ENCODE measurements at regions not wholly inside any gene's neighbourhood (a gene's known extent, or its start where the extent isn't known, plus 50 kb on each side); places are given as distances from the start of the nearest gene placed in this dataset.

DNA sequence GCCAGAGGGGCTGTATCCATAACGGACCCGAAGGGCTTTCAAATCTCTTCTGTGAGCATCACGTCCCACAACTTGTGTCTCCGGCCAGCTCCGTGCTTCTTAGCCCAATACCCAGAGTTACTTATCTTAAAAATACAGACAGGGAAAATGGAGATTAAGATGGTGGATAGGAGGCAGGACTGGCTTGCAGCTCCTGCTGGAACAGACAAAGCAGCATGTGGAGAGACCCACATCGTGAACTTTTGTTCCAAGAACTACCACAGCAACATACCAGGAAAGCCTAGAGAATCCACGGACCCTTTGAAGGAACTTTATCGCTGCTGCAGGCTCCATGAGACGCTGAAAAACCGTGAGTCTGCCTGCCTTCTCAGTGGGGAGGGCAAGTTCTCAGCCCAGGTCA, 113.7 kb downstream of the RNASET2 start:
- no peak for DNase-seq (ENCODE audit: low spot score)

DNA sequence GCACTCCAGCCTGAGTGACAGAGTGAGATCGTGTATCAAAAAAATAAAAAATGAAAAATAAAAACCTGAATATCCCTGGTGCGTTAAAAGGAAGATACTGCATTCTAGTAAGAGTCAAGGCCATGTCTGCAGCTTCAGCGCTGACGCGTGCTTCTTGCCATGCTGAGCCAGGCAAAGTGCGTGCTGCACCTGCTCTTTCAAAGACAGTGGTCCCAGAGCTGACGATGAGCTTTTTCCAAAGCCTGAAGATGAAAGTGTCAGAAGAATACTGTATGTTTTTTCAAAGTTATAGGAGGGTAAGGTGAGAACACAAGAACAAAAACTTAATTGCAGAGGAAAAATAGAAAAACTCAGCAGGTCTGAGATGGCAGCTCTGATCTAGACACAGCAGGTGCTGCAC, 115.1 kb downstream of the RNASET2 start:
- DNase-seq (ENCODE audit: low spot score) = no peak

DNA sequence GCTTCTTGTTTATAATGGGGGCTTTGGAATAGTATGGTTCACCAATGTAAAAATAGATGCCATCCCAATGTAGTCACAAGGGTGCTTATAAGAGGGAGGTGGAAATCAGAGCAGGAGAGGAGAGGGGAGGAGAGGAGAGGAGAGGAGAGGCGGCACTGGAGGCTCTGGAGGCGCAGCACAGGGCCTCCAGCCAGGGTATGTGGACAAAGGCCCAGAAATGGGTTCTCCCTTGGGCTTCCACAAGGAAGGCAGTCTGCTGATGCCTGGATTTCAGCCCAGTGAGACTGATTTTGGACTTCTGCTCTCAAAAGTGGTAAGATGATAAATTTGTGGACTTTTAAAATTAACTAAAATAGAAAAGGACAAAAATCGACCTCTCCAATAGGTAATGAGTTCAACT, 116.8 kb downstream of the RNASET2 start:
- no peak for DNase-seq (ENCODE audit: low spot score)

DNA sequence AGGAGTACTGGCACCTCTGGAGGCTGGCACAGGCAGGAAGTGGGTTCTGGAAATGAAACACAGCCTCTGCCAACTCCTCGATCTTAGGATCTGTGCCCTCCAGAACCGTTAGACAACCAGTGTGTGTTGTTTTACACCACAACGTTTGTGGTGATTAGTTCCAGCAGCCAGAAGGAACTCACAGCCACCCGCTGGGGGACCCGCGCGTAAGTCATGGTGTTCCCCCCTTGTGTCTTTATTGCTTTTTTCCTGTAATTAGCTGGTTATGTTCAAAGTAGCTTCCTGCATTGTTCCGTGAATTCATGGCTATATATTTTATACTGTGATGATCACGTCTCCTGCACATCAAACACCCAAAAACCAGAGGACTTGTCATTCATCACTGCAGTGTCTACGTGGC, 117.4 kb downstream of the RNASET2 start:
- DNase-seq (ENCODE audit: low spot score) = no peak

DNA sequence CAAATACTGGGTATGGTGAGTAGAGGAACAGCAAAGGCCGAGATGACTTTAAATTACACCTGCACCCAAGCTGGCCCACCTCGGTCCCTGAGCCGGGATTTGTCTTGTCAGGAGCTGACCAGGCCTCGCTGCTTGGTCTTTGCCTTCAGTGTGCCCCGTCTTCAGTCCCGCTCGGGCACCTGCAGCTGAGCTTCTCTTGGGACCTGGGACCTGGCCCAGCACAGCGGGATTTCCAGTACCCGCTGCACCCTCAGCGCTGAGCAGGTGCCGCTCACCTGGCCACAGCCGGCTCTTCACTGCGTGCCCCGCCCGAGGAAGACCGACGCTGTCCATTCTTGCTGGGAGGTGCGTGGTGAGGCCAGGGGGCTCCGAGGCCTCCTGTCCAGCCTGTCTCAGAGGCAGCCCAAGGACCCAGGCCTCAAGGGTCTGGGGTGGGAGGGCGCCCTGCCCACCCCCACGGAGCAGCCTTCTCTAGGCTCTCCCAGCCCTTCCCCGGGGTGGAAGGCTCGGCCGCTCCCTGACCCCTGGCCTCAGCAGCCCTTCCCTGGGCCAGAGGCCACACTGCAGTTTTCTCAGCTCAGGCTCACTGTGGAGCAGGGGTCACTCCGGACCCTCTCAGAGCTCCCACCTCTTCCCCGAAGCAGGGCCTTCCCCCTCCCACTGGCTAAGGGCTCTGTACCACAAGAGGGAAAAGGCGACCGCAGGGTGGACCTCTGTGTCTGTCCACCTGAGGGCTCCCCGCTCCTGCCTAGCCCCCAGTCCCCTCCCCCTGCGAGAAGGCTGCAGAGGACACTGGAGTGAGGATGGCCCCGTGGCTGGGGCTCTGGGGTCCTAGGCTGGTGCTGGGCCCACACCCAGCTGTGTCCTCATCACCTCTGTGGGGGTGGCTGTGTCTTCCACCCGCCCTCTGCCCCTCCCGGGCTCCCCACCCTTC, 119.3 kb downstream of the RNASET2 start:
- DNase-seq (ENCODE audit: low spot score) = no peak

DNA sequence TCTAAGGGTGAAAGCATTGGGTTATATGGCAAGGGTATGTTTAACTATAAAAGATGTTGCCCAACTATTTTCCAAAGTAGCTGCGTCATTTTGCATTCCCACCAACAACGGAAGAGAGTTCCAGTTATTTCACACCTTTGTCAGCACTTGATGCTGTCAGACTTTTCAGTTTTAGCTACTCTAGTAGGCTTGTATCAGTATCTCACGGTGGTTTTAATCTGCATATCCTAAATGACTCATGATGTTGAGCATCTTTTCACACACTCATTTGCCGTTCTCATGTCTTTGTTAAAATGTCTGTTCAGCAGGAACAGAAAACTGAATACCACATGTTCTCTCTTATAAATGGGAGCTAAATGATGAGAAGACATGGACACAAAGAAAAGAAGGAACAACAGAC, 122.3 kb downstream of the RNASET2 start:
- DNase-seq (ENCODE audit: low spot score) = no peak

DNA sequence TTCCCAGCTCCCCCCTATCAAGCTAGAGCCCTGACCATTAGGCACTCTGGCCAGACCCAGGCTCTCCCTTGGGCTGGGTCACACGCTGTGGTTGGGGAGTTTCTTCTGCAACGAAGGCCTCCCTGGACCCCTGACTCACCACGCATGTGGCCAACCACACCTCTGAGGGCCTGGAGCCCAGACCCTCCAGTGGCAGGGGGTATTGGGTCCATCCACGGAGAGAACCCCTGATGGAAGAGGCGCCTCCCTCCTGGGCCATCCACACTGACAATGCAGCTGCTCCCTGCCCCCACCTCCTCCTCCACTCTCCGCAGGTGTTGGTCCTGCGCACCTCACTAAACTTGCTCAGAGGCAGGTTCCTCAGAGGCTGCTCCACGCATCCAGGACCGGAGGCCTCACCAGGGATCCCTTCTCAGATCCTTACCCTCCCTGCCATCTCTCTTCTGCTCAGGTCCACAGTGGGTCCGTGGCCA, 125.4 kb downstream of the RNASET2 start:
- no peak for DNase-seq (ENCODE audit: low spot score)

DNA sequence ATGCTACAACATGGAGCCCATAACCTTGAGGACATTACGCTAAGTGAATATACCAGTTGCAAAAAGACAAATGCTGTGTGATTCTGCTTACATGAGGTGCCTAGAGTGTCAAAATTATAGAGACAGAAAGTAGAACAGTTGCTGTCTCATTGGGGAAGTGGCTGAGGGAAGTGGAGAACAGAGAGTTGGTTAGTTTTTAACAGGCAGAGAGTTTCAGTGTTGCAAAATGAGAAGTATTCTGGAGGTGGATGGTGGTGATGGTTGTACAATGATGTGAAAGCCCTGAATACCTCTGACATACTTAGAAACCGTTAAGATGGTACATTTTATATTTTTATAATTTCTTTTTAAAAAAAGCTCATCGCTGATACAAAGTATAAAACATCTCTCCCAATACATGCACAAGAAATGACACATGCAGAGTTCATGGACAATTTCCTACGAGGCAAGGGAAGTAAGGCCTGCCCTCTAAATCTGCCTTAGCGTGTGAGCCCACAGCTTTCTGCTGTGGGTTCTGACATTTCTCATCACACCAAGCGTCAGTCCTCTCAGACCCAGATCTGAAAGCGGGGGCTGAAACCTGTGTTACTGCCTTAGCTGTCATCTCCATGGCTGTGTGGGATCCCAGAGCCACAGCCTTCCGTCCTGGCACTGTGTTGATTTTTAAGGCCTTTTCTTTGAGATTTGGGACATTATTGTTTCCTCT, 126.0 kb downstream of the RNASET2 start:
- DNase-seq (ENCODE audit: low spot score) = no peak

DNA sequence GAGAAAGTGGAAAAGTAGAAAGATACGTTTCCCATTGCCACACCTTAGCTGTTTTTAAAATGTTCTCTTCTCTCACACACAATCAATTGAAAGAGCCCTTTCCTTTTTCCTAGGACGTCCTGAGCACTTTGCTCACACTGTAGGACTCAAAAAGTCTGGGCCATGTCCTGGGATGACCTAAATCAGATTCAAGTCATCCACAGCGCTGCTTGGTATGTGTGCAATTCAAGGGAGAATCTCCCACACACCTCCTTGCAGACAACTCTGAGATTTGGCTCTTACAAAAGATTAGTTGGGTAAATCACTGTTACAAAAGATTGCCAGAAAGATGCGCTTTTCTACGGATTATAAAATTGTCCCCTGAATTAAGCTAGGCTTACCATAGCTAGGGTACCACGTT, 130.1 kb downstream of the RNASET2 start:
- DNase-seq (ENCODE audit: low spot score) = no peak

DNA sequence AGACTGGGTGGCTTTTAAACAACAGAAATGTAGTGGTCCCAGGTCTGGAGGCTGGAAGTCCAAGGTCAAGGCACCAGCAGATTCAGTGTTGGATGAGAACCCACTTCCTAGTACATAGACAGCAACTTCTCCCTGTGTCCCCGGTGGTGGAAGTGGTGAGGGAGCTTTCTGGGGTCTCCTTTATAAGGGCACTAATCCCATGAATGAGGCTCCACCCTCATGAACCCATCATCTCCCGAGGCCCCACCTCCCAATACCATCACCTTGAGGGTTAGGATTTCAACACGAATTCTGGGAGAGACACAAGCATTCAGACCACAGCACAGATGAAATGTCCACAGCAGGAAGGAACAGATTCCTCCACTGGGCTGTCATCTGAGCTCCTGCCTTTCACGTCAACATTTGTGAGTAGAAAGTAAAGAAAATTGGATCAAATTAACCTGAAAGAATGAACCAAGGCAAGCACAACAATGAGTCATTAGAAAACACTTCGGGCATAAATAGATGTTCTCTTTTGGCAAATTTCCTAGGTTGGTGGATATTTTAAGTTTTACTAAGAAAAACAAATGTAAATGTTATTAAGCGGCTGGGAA, 130.7 kb downstream of the RNASET2 start:
- DNase-seq (ENCODE audit: low spot score) = no peak

DNA sequence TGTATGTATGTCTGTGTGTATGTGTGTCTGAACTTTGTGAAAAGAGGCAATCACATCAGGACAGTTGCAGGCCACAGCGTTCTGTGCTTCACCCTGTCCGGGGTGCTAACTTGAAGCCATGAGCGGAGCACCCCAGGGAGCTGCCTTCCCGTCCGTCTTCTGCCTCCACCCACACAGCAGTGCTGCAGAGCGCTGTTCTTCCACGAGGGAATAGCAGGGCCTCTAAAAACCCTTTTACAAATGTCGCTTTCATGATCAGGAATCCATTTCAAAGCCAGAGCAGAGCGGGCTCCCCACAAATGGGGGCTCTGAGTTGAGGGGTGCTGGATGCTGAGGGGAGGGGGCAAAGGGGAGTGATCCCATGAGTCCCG, 131.5 kb downstream of the RNASET2 start:
- DNase-seq (ENCODE audit: low spot score) = no peak

DNA sequence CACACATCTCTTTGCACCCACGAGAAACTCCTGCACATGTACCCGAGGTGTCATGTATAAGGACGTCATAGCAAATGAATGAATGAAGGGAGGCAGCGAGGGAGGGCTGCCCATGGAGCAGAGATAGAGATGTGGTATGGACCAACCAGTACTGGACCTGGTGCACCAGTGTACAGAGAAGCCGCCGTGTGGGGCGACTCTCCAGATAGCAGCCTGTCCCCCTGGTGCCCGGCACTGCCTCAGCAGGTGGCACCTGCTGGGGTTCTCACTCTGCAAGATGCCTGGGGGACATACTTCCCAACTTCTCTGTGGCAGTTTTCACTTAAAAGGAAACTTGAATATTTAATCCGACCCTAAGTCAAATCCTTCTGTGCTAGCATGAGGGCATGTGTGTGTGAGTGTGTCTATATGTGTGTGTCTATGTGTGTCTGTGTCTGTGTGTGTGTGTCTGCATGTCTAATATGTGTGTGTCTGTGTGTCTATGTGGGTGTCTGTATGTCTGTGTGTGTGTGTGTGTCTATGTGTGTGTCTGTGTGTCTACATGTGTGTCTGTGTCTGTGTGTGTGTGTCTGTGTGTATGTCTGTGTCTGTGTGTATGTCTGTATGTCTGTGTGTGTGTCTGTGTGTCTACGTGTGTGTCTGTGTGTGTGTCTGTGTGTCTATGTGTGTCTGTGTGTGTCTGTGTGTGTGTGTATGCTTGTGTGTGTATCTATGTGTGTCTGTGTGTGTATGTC, 132.0 kb downstream of the RNASET2 start:
- DNase-seq (ENCODE audit: low spot score) = no peak

DNA sequence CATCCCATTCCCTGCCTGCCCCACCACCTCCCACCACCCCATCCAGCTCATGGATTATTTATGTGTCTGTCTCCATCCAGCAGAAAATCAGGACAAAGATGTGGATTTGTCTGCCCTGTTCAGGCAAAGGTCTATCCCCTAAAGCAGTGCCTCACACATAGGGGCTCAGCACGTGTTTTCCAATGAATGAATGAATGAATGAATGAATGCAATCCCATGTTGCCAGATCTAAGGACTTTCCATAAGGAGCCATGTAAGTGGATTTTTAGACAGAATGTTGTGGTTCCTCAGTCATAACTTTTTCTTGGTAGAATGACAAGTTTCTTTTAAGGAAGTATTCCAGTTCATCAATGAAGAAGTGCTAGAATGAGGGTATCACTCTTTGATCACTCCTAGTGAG, 133.7 kb downstream of the RNASET2 start:
- no peak for DNase-seq (ENCODE audit: low spot score)

DNA sequence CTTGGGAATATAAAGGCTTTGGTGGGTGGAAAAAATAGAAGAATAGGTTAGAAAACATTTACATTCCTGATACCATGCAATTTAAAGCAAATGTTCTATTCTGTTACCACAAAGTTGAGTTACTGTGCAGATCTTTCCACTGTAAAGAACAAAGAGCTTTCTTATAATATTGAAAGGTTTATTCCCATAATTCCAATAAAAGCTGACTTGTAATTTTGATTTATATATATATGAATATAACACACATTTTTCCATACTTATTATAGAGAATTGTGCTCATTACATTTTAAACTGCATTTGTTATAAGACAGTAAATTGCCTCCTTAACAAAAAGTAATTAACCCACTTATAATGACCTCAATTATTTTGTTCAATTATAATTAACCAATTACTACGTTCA, 135.9 kb downstream of the RNASET2 start:
- no peak for DNase-seq (ENCODE audit: low spot score)

DNA sequence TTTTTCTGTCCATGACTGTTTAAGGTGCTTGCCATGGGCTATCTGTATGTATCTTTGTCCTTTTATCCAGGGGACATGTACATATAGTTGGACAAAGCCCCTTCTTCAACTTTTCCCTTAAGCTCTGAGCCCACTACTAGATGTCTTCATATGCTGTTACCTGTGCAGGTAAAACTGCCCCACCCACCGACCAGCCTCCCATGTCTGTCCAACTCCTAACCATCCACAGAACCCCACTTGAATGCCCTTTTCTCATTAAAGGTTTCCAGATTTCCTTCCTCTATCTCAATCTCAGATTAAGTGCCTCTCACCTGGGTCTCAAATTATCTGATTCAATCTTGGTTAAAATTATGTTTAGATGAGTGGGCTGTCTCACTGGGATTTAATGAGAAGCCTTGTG, 136.3 kb downstream of the RNASET2 start:
- DNase-seq (ENCODE audit: low spot score) = no peak

DNA sequence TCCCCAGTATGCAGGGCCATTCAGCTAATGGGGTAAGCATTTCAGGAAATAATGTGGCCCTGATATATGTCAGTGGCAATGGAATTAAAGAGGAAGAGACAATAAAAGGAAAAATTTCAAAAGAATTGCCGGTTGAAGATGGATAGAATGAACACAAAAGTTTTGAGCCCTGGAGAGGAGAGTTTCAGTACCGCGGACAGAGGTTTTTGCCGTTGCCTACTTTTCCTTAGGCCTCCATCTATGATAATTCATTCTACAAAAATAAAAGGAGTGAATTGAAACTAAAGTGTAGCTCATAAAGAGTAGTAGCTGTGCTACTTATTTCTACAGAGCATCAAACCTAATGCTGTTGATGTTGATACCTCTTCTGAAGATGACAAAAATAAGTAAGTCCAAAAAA, 140.7 kb downstream of the RNASET2 start:
- no peak for DNase-seq (ENCODE audit: low spot score)

DNA sequence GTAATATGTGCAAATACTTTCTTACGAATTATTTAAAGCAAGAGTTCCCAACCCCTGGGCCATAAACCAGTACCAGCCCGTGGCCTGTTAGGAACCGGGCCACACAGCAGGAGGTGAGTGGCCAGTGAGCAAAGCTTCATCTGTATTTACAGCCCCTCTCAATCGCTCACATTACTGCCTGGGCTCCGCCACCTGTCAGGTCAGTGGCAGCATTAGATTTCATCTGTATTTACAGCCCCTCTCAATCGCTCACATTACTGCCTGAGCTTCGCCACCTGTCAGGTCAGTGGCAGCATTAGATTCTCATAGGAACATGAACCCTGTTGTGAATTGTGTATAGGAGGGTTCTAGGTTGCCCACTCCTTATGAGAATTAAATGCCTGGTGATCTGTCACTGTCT, 142.0 kb downstream of the RNASET2 start:
- no peak for DNase-seq (ENCODE audit: low spot score)

DNA sequence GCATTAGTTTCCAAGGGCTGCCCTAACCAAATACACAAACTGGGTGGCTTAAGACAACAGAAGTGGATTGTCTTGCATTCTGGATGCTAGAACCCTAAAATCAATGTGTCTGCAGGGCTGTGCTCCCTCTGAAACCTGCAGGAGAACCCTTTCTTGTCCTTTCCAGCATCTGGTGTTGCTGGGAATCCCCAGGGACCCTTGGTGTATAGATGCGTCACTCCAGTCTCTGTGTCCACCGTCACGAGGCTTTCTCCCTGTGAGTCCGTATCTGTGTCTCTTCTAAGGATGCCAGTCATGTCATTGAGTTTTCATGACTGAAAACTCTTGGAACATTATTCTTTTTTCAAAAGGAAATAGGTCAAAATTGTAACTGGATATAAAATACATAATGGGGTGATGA, 142.9 kb downstream of the RNASET2 start:
- DNase-seq (ENCODE audit: low spot score) = no peak

DNA sequence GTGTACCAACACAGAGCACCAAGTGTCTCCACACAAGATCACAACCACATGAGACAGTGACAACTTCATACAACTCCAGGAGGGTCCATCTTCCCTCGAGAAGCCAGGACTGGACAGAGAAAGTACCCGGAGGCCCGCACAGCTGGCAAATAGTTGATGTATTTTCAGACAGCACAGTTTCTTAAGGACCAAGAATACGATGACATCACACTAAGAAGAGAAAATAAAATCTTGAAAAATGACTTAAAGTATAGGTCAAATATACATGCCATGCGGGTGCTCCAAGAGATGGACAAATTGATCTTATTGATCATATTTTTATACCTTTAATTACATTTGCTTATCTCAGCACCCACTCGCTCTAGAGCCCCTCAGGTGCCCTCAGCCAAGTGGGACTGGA, 145.5 kb downstream of the RNASET2 start:
- DNase-seq (ENCODE audit: low spot score) = no peak

DNA sequence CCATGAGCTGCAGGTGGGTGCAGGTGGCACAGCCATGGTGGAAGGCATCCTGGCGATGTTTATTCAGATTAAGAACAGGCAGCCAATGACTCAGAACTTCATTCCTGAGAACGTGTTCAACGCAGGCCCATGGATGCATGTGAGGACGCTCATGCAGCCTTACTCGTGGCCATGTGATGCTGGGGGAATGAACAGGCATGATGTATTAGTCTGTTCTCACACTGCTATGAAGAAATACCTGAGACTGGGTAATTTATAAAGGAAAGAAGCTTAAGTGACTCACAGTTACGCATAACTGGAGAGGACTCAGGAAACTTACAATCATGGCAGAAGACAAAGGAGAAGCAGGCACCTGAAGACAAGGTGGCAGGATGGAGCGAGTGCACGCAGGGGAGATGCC, 146.6 kb downstream of the RNASET2 start:
- no peak for DNase-seq (ENCODE audit: low spot score)

DNA sequence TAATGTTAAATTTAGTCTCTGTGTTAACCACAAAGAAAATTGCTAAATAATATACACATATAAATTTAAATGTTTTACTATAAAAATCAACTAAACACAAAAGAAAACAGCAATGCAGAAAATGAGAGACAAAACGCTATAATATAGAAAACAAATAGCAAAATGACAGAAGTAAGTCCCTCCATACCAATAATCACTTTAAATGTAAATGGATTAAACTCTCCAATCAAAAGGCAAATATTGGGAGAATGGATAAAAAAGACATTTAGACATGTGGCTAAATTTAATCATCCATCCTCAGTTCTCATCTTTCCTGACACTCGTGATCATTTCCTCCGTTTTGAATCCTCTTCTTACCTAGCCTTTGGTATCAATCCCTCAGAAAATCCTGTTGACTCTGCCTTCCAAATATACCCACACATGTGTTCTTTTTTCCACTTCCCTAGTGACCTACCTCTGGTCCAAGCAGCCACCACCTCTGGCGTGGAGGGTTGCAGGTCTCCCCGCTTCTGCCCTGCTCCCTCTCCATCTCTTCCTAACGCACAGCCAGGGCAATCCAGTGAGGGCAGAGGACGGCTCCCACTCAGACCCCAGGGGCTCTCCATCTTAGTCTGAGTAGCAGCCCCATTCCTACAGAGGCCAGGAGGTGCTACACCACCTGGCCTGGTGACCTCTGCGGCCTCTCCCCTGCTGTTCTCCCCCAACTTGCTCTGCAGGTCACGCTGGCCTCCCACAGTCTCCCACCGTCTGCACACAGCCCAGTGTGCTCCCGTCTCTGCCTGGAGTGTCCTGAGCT, 149.2 kb downstream of the RNASET2 start:
- DNase-seq (ENCODE audit: low spot score) = no peak

Data from CD4-positive, alpha-beta T cell treated with Interleukin-6 at 100 ng/mL for 8 hours (primary cell).